ENCODE measurements at regions not wholly inside any gene's neighbourhood (a gene's known extent, or its start where the extent isn't known, plus 50 kb on each side); places are given as distances from the start of the nearest gene placed in this dataset.

DNA sequence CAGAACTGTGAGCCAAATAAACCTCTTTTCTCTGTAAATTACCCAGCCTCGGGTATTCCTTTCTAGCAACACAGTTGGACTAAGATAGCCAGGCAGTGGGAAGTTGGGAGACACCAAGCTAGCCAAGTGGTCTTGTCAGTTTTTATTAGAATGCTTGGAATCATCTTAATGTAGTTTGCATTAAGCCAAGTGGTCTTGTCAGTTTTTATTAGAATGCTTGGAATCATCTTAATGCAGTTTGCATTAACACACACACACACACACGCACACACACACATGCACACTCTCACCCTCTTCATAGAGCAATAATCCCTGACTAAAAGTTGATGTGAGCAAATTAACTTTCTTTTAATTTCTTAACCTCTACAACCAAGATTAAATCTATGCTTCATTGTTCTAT, 151.5 kb downstream of the VAPA start:
- Histone ChIP-seq H2BK5ac (ENCODE audit: insufficient read length, low read length) (no peak overlapping the region), H3K4me1 (ENCODE audit: insufficient read depth, low read length) (no peaks in the 10 kb centered on the region; the same call in 1 of the 2 replicates), H3K14ac (ENCODE audit: insufficient read depth, low read length) (no peak overlapping the region), H2BK120ac (ENCODE audit: low read depth, low read length, poor library complexity, severe bottlenecking) (no peak overlapping the region), H3K23me2 (ENCODE audit: insufficient read length, low read depth, low read length, poor library complexity, severe bottlenecking) (peaks cover 2% of the 10 kb centered on the region), H3K56ac (ENCODE audit: insufficient read length, low read depth, low read length) (no peak overlapping the region), H4K20me1 (ENCODE audit: control insufficient read depth, insufficient read depth, insufficient read length) (no peaks in the 10 kb centered on the region), H2AK5ac (ENCODE audit: insufficient read length, low read length) (no peak overlapping the region), H2BK20ac (ENCODE audit: low read depth, low read length, poor library complexity, severe bottlenecking) (no peak overlapping the region), H2AFZ (ENCODE audit: low read length) (no peak overlapping the region), H4K5ac (ENCODE audit: insufficient read length, low read depth, low read length) (no peak overlapping the region), H2BK12ac (ENCODE audit: insufficient read length, low read depth, low read length) (no peak overlapping the region), H4K8ac (replicated peaks; ENCODE audit: insufficient read length, low read depth, low read length) (no peak overlapping the region), H3K9me3 (ENCODE audit: control insufficient read depth, low read depth, low read length) (no peaks in the 10 kb centered on the region), H3K27ac (ENCODE audit: insufficient read length, low read depth, low read length) (no peak overlapping the region), H3K79me1 (ENCODE audit: insufficient read depth, low read depth, low read length, poor library complexity, severe bottlenecking) (no peaks in the 10 kb centered on the region), H3K18ac (ENCODE audit: insufficient read length, low read depth, low read length) (no peak overlapping the region), H3K27me3 (ENCODE audit: insufficient read depth, low read length) (no peaks in the 10 kb centered on the region), H3T11ph (ENCODE audit: low read length) (no peak overlapping the region), H2BK15ac (ENCODE audit: low read depth, low read length) (no peak overlapping the region), H3K23ac (ENCODE audit: insufficient read length, low read depth, low read length) (no peak overlapping the region), H3K9ac (ENCODE audit: extremely low read depth, insufficient read length, low read length) (no peak overlapping the region), H3K4me2 (ENCODE audit: insufficient read depth, insufficient read length, low read length) (no peak overlapping the region), H3K79me2 (ENCODE audit: insufficient read depth, low read length) (no peaks in the 10 kb centered on the region), H3K4ac (ENCODE audit: low read depth, low read length) (no peak overlapping the region), H4K91ac (ENCODE audit: insufficient read length, low read depth, low read length) (no peak overlapping the region)
- no CpG with 5 or more reads among the region's 2 CpGs for WGBS (ENCODE audit: extremely low coverage, insufficient read length, low lambda C conversion rate)
- peaks cover 27 to 37% of the 10 kb centered on the region in 2 experiments for H3K4me1 Mint-ChIP-seq
- TF ChIP-seq, protein P1, sequence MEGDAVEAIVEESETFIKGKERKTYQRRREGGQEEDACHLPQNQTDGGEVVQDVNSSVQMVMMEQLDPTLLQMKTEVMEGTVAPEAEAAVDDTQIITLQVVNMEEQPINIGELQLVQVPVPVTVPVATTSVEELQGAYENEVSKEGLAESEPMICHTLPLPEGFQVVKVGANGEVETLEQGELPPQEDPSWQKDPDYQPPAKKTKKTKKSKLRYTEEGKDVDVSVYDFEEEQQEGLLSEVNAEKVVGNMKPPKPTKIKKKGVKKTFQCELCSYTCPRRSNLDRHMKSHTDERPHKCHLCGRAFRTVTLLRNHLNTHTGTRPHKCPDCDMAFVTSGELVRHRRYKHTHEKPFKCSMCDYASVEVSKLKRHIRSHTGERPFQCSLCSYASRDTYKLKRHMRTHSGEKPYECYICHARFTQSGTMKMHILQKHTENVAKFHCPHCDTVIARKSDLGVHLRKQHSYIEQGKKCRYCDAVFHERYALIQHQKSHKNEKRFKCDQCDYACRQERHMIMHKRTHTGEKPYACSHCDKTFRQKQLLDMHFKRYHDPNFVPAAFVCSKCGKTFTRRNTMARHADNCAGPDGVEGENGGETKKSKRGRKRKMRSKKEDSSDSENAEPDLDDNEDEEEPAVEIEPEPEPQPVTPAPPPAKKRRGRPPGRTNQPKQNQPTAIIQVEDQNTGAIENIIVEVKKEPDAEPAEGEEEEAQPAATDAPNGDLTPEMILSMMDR (conservative IDR thresholded peaks at IDR 0.05) = no peak
- H3K36me3 Mint-ChIP-seq (ENCODE audit: insufficient read depth in 1 of 3, low read depth in 3 of 3) = no peaks in the 10 kb centered on the region
- peaks cover 2% of the 10 kb centered on the region for H3K27me3 Mint-ChIP-seq (ENCODE audit: low read depth)
- no peak for DNase-seq
- no peak overlapping the region for H3K27ac Mint-ChIP-seq
- no peak overlapping the region for H3K4me3 Mint-ChIP-seq
- H3K9me3 Mint-ChIP-seq = no peaks in the 10 kb centered on the region; a peak in 1 of 5 replicates

Data from H9 (cell line).